ENCODE measurements at regions not wholly inside any gene's neighbourhood (a gene's known extent, or its start where the extent isn't known, plus 50 kb on each side); places are given as distances from the start of the nearest gene placed in this dataset.
A peak's percentile ranks its signal among the peaks of the same experiment; 100 is the strongest.

DNA sequence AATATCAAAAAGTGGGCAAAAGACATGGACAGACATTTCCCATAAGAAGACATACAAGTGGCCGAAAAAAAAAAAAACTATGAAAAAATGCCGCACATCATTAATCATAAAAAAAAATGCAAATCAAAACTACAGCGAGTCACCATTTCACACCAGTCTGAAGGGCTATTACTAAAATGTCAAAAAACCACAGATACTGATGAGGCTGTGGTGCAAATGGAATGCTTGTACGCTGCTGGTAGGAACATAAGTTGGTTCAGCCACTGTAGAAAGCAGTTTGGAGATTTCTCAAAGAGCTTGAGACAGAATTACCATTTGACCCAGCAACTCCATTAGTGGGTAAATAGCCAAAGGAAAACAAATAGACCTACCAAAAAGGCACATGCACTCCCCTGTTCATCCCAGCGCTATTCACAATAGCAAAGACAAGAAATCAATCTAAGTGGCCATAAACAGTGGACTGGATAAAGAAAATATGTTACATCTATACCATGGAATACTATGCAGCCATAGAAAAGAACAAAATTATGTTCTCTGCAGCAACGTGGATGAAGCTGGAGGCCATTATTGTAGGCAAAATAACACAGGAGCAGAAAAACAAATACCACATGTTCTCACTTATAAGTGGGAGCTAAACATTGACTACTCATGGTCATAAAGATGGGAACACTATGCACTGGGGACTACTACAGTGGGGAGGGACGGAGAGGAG, 110.6 kb upstream of the BOD1 start:
- Histone ChIP-seq H3K9me3 (no peaks in the 10 kb centered on the region), H3K4me1 (peaks cover 0 to 9% (median 8%) of the 10 kb centered on the region in 3 donors), H3K27ac (no peak overlapping the region), H3K36me3 (no peaks in the 10 kb centered on the region), H3K27me3 (no peaks in the 10 kb centered on the region), H3K4me3 (no peak overlapping the region)
- TF ChIP-seq, protein P1, sequence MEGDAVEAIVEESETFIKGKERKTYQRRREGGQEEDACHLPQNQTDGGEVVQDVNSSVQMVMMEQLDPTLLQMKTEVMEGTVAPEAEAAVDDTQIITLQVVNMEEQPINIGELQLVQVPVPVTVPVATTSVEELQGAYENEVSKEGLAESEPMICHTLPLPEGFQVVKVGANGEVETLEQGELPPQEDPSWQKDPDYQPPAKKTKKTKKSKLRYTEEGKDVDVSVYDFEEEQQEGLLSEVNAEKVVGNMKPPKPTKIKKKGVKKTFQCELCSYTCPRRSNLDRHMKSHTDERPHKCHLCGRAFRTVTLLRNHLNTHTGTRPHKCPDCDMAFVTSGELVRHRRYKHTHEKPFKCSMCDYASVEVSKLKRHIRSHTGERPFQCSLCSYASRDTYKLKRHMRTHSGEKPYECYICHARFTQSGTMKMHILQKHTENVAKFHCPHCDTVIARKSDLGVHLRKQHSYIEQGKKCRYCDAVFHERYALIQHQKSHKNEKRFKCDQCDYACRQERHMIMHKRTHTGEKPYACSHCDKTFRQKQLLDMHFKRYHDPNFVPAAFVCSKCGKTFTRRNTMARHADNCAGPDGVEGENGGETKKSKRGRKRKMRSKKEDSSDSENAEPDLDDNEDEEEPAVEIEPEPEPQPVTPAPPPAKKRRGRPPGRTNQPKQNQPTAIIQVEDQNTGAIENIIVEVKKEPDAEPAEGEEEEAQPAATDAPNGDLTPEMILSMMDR (IDR thresholded peaks at IDR 0.05), result no peak
- intact Hi-C loops (cut with DNase I), result no loop called here
- no peak for FAIRE-seq
- 83 to 96% methylated on average over 7 of the region's 7 CpGs for WGBS, 2 donors
- DNase-seq, result no peak
- ATAC-seq, result no peak

DNA sequence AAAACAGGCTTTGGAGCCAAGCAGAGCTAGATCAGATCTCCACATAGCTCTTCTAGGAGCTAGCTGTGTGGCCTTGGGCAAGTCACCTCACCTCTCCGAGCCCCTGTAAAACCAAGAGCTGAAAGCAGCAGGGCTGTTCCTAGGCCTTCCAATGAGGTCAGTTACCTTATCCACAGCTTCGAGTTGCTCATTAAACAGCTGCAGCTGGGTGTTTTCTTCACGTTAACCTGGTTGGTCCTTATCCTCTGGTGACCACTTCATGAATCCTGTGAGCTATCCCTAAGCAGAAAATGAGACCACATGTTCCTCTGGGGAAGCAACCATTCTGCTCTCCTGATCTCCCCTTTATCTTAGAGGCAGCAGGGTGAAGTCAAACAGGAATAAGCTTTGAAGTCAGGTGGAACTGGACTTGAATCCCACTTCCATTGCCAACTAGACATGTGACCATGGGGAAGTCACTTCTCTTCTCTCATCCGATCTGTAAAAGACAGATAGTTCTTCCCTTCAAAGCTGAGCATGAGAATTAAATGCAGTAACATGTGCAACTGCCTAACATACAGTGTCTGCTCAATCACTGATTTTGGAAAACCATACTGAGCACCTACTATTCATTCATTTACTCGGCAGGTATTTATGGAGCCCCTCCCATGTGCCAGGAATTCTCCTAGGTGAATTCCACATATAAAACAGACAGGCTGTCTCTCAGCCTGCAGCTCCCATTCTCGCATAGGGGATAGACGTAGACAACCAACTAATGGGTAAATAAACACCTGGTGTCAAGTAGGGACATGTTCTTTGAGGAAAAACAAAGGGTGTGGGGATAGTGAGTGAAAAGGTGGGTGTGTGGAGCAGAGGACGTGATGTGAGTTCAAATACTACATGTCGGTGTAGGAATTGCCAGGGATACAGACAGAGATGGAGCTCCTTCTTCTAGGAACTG, 111.7 kb upstream of the BOD1 start:
- WGBS, 2 donors, result 38 to 41% methylated on average over 9 of the region's 9 CpGs
- ATAC-seq (peak; percentile 34 to 63 (median 57)), FAIRE-seq (no peak), DNase-seq (no peak)
- H3K36me3 ChIP-seq, result no peaks in the 10 kb centered on the region
- no peaks in the 10 kb centered on the region for H3K9me3 ChIP-seq
- TF ChIP-seq, protein P1 (IDR thresholded peaks at IDR 0.05), result no peak
- no peak overlapping the region for H3K27ac ChIP-seq
- peaks cover 0 to 9% (median 8%) of the 10 kb centered on the region in 3 donors for H3K4me1 ChIP-seq
- no peak overlapping the region for H3K4me3 ChIP-seq
- no peaks in the 10 kb centered on the region for H3K27me3 ChIP-seq
- intact Hi-C loops (cut with DNase I), result no loop called here

DNA sequence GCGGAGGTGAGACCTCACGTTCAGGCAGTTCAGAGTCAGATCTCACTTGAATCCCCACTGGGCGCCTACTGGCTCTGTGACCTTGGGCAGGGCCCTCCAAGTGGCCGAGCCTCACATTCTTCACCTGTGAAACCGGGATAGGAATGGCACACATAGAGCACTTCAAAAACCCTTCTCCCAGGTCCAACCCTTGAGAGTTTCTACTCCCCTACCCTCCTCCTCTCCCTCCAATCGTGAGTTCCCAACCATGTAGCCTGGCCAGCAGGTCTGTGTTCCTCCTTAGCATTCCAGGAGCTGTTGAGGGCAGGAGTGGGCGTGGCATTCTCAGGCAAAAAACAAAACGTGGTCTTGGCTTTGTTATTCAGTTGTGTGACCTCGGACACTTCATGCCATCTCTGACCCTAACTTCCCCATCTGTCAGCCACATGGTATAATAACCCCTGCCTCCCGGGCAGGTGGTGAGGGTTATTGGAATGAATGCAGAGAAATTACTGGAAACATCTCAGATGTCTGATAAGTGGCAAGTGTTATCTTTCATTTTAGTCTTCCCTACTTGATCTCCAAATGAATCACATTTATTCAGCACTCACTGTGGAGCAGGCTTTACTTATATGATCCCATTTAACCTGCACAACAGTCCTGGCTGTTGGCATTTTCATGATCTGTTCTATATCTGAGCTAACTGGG, 112.8 kb upstream of the BOD1 start:
- TF ChIP-seq, protein P1 (IDR thresholded peaks at IDR 0.05), result no peak
- Histone ChIP-seq H3K36me3 (no peaks in the 10 kb centered on the region), H3K27ac (no peak overlapping the region), H3K4me1 (peaks cover 0 to 9% (median 8%) of the 10 kb centered on the region in 3 donors), H3K27me3 (no peaks in the 10 kb centered on the region), H3K9me3 (no peaks in the 10 kb centered on the region), H3K4me3 (no peak overlapping the region)
- FAIRE-seq (no peak), DNase-seq (no peak), ATAC-seq (no peak)
- intact Hi-C loops (cut with DNase I), result no loop called here
- WGBS, 2 donors, result 72 to 75% methylated on average over 10 of the region's 10 CpGs

DNA sequence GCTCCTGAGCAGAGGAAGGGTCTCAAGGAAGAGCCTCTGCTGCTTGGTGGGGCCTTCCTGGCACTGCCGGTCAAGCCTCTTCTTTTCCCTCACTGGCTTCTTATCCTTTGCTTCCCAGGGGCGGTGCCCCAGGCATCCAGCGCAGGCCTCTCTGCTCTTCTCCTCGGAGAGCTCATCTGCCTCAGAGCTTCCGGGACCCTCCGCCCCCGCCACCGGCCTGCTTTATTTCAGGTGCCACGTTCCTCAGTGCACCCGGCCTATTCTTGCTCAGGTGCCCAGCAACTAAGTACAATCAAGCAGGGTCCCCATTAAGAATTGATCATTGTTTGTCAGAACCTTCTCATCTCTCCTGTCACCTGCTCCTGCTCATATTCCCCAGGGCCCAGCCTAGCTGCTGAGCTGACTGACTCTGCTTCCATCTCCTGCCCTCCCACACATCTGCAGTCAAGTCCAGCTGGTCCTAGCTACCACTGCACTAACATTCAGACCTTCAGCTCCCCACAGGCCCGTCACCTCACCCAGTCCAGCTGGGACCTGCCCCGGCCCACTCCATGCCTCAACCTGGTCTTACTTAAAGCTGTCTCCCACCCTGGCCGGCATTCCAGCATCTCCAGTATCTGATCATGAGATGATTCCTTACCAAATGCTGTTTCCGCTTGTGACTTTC, 114.3 kb upstream of the BOD1 start:
- Histone ChIP-seq H3K27ac (no peak overlapping the region), H3K27me3 (no peaks in the 10 kb centered on the region), H3K4me3 (no peak overlapping the region), H3K36me3 (no peaks in the 10 kb centered on the region), H3K4me1 (peaks cover 0 to 9% (median 8%) of the 10 kb centered on the region in 3 donors), H3K9me3 (no peaks in the 10 kb centered on the region)
- TF ChIP-seq, protein P1 (IDR thresholded peaks at IDR 0.05), result no peak
- intact Hi-C loops (cut with DNase I), result no loop called here
- 92 to 97% methylated on average over 14 of the region's 14 CpGs for WGBS, 2 donors
- DNase-seq (no peak), FAIRE-seq (no peak), ATAC-seq (no peak)
